ENCODE measurements at regions not wholly inside any gene's neighbourhood (a gene's known extent, or its start where the extent isn't known, plus 50 kb on each side); places are given as distances from the start of the nearest gene placed in this dataset.

- TF ChIP-seq, protein P1, sequence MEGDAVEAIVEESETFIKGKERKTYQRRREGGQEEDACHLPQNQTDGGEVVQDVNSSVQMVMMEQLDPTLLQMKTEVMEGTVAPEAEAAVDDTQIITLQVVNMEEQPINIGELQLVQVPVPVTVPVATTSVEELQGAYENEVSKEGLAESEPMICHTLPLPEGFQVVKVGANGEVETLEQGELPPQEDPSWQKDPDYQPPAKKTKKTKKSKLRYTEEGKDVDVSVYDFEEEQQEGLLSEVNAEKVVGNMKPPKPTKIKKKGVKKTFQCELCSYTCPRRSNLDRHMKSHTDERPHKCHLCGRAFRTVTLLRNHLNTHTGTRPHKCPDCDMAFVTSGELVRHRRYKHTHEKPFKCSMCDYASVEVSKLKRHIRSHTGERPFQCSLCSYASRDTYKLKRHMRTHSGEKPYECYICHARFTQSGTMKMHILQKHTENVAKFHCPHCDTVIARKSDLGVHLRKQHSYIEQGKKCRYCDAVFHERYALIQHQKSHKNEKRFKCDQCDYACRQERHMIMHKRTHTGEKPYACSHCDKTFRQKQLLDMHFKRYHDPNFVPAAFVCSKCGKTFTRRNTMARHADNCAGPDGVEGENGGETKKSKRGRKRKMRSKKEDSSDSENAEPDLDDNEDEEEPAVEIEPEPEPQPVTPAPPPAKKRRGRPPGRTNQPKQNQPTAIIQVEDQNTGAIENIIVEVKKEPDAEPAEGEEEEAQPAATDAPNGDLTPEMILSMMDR (IDR thresholded peaks at IDR 0.05), result no peak
- TF ChIP-seq POLR2A (IDR thresholded peaks at IDR 0.05), result no peak
These were observed 456.6 kb upstream of the ID2 start for GRCh38 chr2:8225266-8225665.
